NCI-H526 (cell line): ENCODE measurements at regions not wholly inside any gene's neighbourhood (a gene's known extent, or its start where the extent isn't known, plus 50 kb on each side); places are given as distances from the start of the nearest gene placed in this dataset.

ENCODE experiments used
- DNase-seq, 2 experiments: peaks; one replicate each; lab custom pipeline; 2025; lab: John Stamatoyannopoulos, UW

DNA sequence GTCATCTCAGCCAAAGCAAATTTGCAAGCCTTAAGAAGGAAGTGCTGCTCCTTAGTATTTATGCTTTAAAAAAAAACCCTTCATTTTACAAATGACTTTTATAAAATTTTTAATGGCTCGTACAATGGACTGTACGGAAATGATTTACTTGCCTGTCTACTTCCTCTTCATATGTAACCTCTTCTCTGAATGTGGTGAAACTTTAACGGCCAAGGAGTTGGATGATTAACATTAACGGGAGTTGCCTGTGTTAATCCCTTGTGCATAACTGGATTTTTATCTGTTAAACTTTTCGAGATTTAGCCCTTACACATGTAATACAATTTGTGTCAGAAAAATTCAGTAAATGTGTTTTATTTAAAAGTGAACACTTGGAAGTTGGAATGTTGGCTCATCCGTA lies 429.4 kb downstream of the TBC1D4 start:
- DNase-seq: no peak

GRCh38 chr13:75050419-75051046 lies 431.4 kb downstream of the TBC1D4 start:
- no peak for DNase-seq

DNA sequence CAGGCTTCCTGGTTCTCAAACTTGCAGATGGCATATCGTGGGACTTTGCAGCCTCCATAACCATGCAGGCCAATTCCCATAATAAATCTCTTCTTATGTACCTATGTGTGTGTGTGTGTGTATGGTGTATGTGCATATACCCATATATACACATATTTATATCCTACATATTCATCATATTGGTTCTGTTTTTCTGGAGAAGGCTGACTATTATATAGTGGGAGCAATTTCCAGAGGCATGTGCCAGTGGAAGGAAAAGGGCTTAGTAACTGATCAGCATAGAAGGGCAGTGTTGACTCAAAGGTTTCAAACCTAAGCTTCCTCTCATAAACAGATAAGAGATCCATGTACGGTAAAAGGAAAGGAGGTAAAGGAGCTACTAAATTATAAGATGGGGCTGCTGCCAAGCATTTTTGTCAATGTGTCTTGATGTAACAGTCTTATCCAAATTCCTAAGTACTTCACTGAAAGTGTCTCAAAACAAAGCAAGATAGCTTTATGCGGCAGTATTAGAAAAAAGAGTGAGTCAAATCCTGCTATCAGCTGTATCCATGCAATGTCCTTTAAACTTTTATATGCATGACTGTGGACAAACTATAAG lies 432.1 kb downstream of the TBC1D4 start:
- no peak for DNase-seq

GRCh38 chr13:75042807-75043206 lies 439.2 kb downstream of the TBC1D4 start:
- no peak for DNase-seq

DNA sequence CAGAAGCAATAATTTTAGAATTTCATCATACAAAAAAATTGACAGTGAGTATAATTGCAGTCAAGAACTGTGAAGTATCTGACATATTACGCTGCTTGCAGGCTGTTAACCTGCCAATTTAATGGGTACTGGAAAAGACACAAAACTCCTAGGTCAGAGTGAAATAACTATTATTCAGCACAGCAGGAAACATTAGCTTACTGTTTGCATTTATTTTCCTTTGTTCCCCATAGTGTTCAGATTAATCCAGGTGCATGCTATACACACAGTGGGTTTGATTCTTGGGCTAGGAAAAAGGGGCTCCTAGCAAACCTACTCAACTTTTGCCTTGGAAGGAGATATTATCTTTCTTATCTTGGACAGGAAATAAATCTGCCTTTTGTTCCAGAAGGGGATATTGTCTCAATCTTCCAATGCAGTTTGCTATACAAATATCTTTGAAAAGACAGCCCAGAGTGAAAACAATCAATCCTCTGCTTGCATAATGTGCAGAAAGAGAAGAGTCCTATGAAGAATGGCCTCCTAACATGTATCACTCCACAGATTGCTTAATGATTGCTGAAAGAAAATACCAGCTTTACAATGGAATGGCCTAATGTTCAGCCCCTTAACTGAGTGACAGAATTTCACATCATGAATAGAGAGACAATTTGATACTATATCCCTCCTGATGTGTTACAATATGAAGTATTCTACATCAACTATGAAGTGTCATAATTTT lies 443.4 kb downstream of the TBC1D4 start:
- no peak for DNase-seq

GRCh38 chr13:75025956-75026355 lies 456.0 kb downstream of the TBC1D4 start:
- no peak for DNase-seq

DNA sequence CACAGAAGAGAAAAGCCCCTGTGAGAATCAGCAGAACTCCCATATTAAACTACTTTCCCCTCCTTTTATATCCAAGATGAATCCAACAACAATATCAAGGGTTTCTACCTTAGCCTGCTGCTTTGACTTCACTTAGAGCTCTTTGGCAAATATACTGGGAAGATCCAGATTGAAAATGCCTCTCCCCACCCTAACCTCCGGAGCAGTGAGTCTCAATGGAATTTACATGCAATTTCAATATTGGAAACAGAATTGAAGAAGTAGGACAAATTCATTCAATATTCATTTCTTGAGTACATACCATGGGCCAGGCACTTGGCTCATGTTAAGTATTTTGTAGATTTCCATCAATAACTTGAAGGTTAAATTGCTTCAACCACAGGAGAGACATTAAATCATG lies 457.4 kb downstream of the TBC1D4 start:
- no peak for DNase-seq

GRCh38 chr13:75023609-75024008 lies 458.4 kb downstream of the TBC1D4 start:
- no peak for DNase-seq

- DNase-seq: no peak
These were observed 460.8 kb downstream of the TBC1D4 start for GRCh38 chr13:75021151-75021550.

DNA sequence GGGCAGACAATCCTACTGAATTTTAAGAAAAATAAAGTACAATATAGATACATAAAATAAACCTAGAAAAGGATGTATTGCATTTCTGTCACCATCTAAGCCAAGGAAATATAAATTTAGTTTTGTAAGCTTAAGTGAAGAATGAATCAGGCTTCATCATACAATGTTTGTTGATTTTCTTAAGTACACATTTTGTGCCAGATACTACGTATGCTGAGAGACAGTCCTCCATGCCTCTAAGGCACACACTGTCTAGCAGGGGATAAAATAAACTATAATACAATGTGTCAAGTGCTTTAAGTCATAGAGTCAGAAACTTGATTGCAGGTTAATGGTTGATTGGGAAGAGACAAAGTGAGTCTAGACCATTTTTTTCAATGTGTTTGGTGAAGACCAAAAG lies 465.7 kb downstream of the TBC1D4 start:
- peak; percentile 52 to 56 for DNase-seq

- DNase-seq: no peak
These were observed 468.2 kb downstream of the TBC1D4 start for GRCh38 chr13:75013818-75014217.

DNA sequence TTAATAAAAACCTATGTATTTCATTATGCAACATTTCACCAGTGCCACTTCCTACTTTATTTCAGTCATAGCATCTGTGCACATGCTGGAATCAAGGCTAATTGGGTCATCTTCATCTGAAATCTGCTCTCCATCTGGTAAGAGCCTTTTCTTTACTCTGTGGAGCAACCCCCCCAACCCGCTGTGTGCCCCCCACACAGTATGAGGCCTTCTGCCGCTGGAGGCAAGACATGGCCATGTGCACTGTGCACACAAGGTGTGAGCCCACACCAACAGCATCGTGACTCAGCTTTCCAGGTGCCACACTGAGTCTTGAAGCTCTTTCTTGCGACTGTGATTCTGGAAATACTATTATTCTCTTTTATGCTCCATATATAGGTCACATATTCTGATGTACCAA lies 471.0 kb downstream of the TBC1D4 start:
- no peak for DNase-seq

DNA sequence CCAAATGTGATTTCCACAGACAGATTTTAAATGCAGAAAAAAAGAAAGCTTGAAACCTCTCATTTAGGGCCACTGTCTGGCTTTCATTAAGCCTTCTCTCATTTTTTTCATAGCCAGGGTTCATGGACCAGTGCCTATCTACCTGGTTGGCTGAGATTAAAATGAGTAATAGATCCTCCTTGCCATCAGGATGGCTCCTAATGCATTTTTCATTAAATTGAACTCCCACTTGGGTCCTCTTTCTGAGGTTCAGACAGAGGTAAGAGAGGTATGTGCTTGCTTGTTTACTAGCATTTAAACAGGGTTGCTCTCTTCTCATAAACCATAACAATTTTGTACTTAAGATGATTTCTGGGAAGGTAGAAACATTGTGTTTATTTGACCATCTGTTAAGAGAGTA lies 473.0 kb downstream of the TBC1D4 start:
- no peak for DNase-seq

DNA sequence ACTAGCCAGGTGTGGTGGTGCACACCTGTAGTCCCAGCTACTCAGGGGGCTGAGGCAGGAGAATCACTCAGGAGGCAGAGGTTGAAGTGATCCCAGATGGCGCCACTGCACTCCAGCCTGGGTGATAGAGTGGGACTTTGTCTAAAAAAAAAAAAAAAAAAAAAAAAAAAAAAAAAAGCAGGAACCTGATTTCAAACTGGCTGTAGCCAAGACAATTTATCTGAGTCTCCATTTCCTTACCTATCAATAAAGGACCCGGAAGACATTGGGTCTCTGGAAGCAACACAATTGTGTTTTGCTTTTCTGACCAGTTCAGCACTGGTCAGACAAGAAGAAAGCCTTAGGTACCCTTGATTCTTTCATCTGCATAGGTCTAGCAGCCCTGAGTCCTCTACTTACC lies 491.0 kb downstream of the TBC1D4 start:
- DNase-seq: no peak

GRCh38 chr13:74987124-74987690 lies 494.8 kb downstream of the TBC1D4 start:
- DNase-seq: no peak

- DNase-seq: no peak
These were observed 495.4 kb downstream of the TBC1D4 start for GRCh38 chr13:74986609-74987008.

DNA sequence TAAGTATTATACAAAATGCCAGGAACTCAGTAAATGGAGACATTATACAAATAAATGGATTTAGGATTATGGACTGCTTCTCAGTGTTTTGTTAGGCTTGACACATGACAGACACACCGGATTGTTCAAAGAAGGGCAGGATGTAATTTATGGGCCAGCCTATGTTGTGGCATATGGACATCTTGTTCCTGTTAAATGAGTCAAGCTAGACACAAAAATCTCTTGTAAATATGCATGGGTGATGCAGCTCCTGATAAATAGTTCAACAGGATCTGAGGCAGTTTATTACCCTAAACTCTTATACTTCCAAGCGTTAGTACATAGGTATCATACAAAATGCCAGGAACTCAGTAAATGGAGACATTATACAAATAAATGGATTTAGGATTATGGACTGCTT lies 502.3 kb downstream of the TBC1D4 start:
- DNase-seq: no peak

- DNase-seq: no peak
These were observed 503.4 kb downstream of the TBC1D4 start for GRCh38 chr13:74978591-74978990.

DNA sequence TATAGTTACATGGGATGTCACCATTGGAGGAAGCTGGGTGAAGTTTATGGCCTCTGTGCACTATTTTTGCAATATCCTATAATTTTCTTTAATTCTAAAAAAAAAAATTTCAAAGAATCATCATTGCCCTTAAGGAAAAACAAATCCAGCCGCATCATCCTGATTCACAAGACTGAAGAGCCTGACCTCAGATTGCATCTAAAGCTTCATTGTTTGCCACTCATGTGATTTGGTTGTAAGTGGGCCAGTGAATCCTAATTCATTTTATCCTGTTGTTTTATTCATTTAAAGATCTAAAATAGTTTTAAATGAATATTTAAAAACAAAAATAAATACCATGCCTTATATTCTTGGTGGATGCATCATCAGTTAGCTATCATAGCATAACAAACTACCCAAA lies 504.5 kb downstream of the TBC1D4 start:
- DNase-seq: no peak

DNA sequence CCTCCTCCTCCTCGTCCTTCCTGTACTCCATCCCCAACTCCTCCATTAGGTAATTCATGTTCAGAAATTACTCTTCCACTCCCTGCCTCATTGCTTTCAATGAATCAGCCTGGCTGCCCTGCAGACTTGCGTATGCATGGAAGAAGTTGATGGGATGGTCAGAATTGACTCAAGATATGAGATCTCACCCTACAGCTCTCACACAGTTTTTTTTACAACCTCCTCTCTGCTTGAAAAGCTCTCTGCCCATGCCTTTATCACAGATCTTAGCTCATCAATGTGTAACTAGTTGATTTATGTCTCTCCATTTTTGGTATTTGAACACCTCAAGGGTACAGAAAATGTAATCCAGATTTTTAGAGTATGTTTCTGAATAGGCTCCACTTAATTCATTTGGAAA lies 506.9 kb downstream of the TBC1D4 start:
- no peak for DNase-seq

DNA sequence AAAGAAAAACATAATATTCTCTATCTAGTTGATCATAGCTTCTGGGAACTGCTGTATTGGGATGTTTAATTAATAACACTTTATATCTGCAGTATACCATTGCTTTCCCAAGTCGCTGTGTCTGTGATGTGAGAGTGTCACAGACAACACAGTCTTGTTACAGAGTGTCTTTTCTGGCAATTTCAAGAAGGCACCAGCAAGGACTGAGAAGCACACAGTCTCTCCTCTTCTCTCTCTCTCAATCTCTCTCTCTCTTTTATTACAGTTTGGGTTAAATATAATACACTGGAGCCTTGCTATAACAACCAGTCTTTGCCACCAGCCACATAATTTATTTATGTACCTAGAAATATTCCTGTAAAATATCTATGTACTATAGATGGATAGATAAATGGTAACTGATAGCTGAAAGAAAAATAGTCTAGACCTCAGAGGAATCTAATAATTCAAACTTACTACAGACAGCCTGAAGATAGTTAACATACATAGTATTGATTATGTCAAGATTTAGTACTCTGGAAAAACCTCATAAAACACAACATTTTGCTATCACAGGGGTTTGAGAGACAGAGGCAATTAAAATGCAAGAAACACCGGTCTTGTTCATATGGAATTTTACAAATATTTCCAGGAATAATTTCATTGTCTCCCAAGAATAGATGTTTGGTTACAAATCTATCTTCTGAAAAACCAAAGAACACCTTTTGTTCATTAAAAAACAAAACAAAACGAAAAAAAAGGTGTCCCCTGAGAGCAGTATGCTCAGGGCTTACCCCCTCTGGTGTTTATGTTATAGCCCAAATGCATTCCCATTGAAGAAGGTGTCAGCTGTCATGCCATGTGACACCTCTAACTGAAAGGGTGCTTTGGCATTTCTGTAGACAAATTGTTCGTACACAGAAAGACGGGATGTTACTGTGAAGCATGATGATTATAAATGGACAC lies 507.8 kb downstream of the TBC1D4 start:
- DNase-seq: no peak

DNA sequence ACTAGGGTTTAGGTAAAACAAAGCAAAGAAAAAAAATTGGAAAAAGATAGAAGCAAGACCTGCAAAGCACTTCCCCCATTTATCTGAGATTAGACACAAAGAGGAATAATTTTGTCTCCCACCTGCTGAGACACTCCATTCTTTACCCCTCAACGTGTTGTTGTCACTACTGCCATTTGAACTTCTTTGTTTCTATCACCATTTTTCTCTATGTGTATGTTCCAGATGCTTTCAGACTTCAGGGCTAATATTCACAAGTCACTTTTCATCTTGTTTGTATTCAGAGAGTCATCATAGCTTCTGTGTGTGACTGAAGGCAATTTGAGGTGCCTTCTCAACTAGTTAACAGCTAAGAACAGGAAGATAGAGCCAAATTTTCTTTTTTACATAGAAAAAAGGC lies 512.5 kb downstream of the TBC1D4 start:
- no peak for DNase-seq
